HEK293T (cell line): ENCODE measurements at regions not wholly inside any gene's neighbourhood (a gene's known extent, or its start where the extent isn't known, plus 50 kb on each side); places are given as distances from the start of the nearest gene placed in this dataset.

Experiments
- ARNT ChIP-seq: fragments of 450-650 bp; IDR thresholded peaks from 2 replicates; pipeline ENCODE4 v1.6.1; 2017; ENCODE audit warnings: mild to moderate bottlenecking
- CTBP1 ChIP-seq: fragments of 450-650 bp; IDR thresholded peaks from 2 replicates; pipeline ENCODE4 v1.6.1; 2016; ENCODE audit warnings: borderline replicate concordance
- ELF4 ChIP-seq: fragments of 450-650 bp; IDR thresholded peaks from 2 replicates; pipeline ENCODE4 v1.6.1; 2017; ENCODE audit warnings: antibody characterized with exemption
- FOXK2 ChIP-seq: fragments of 450-650 bp; IDR thresholded peaks from 2 replicates; pipeline ENCODE4 v1.6.1; 2016; ENCODE audit warnings: mild to moderate bottlenecking
- FOXM1 ChIP-seq: fragments of 450-650 bp; IDR thresholded peaks from 2 replicates; pipeline ENCODE4 v1.6.1; 2017; ENCODE audit warnings: mild to moderate bottlenecking, borderline replicate concordance
- L3MBTL2 ChIP-seq: fragments of 450-650 bp; conservative IDR thresholded peaks from 2 replicates; pipeline ENCODE4 v1.6.1; 2016; ENCODE audit warnings: mild to moderate bottlenecking
- LEF1 ChIP-seq: fragments of 450-650 bp; IDR thresholded peaks from 2 replicates; pipeline ENCODE4 v1.6.1; 2017; ENCODE audit warnings: mild to moderate bottlenecking, borderline replicate concordance
- NFRKB ChIP-seq: fragments of 450-650 bp; IDR thresholded peaks from 2 replicates; pipeline ENCODE4 v1.6.1; 2016; ENCODE audit warnings: mild to moderate bottlenecking, moderate library complexity
- PKNOX1 ChIP-seq: fragments of 450-650 bp; IDR thresholded peaks from 2 replicates; pipeline ENCODE4 v1.6.1; 2016
- SP1 ChIP-seq: fragments of 450-650 bp; IDR thresholded peaks from 2 replicates; pipeline ENCODE4 v1.6.1; 2017
- SUZ12 ChIP-seq: fragments of 450-650 bp; IDR thresholded peaks from 2 replicates; pipeline ENCODE4 v1.6.1; 2016; ENCODE audit warnings: mild to moderate bottlenecking
- TARDBP ChIP-seq: fragments of 450-650 bp; IDR thresholded peaks from 2 replicates; pipeline ENCODE4 v1.6.1; 2016
- ZNF384 ChIP-seq: fragments of 450-650 bp; IDR thresholded peaks from 2 replicates; pipeline ENCODE4 v1.6.1; 2016

- TF ChIP-seq LEF1 (no peak), SP1 (no peak), ARNT (no peak), PKNOX1 (no peak), SUZ12 (no peak), ELF4 (no peak), ZNF384 (no peak), CTBP1 (no peak), NFRKB (no peak), TARDBP (no peak), FOXK2 (no peak), L3MBTL2 (no peak), FOXM1 (no peak)
These were observed 884.7 kb downstream of the TBC1D22A start for GRCh38 chr22:47647181-47647580.
